Loucy (cell line): ENCODE measurements at regions not wholly inside any gene's neighbourhood (a gene's known extent, or its start where the extent isn't known, plus 50 kb on each side); places are given as distances from the start of the nearest gene placed in this dataset.

Experiments used
- H2AFZ ChIP-seq: fragments of 200-600 bp; sonication (generic); 2 replicates; pipeline ENCODE4 v1.6.0; 2016; ENCODE audit warnings: antibody characterized with exemption, mild to moderate bottlenecking, low read length, moderate library complexity
- H3F3A ChIP-seq: fragments of 200-600 bp; 2 replicates; pipeline ENCODE4 v1.6.0; 2016; ENCODE audit warnings: antibody characterized with exemption, low read depth, mild to moderate bottlenecking
- H3K27me3 ChIP-seq: fragments of 200-600 bp; sonication (generic); 2 replicates; pipeline ENCODE4 v1.6.1; 2014; ENCODE audit warnings: low read length, mild to moderate bottlenecking; ENCODE audit not compliant: insufficient read depth, poor library complexity, severe bottlenecking
- H3K36me3 ChIP-seq: fragments of 200-600 bp; sonication (generic); 2 replicates; pipeline ENCODE4 v1.6.1; 2016; ENCODE audit warnings: low read length; ENCODE audit not compliant: insufficient read depth
- H3K4me1 ChIP-seq: fragments of 200-600 bp; sonication (generic); 2 replicates; pipeline ENCODE4 v1.5.1; 2014; ENCODE audit warnings: low read length, mild to moderate bottlenecking; ENCODE audit not compliant: insufficient read depth, poor library complexity, severe bottlenecking
- H3K4me2 ChIP-seq: fragments of 200-600 bp; sonication (generic); 2 replicates; pipeline ENCODE4 v1.6.0; 2014; ENCODE audit warnings: antibody characterized with exemption, low read length, low read depth, mild to moderate bottlenecking; ENCODE audit not compliant: poor library complexity, severe bottlenecking
- H3K4me3 ChIP-seq: fragments of 200-600 bp; sonication (generic); 2 replicates; pipeline ENCODE4 v1.5.1; 2014; ENCODE audit warnings: low read length, mild to moderate bottlenecking, mixed read lengths; ENCODE audit not compliant: poor library complexity, severe bottlenecking
- H3K79me2 ChIP-seq: fragments of 200-600 bp; sonication (generic); 2 replicates; pipeline ENCODE4 v1.6.1; 2014; ENCODE audit warnings: low read length; ENCODE audit not compliant: insufficient read depth
- H3K9ac ChIP-seq: fragments of 200-600 bp; sonication (generic); 2 replicates; pipeline ENCODE4 v1.6.0; 2014; ENCODE audit warnings: mild to moderate bottlenecking, low read depth, low read length, moderate library complexity; ENCODE audit not compliant: poor library complexity, severe bottlenecking
- H3K9me2 ChIP-seq: fragments of 200-600 bp; sonication (generic); replicated peaks from 2 replicates; pipeline ENCODE4 v1.6.1; 2016; ENCODE audit warnings: low read depth, low read length, mixed read lengths
- H3K9me3 ChIP-seq: fragments of 200-600 bp; sonication (generic); 2 replicates; pipeline ENCODE4 v1.6.1; 2014; ENCODE audit warnings: mild to moderate bottlenecking, antibody characterized with exemption, low read length, low read depth; ENCODE audit not compliant: insufficient read depth
- H4K20me1 ChIP-seq: fragments of 200-600 bp; sonication (generic); 2 replicates; pipeline ENCODE4 v1.6.0; 2014; ENCODE audit warnings: antibody characterized with exemption, low read length, mild to moderate bottlenecking; ENCODE audit not compliant: insufficient read depth, poor library complexity, severe bottlenecking
- CTCF ChIP-seq: fragments of 200-600 bp; sonication (generic); conservative IDR thresholded peaks from 2 replicates; pipeline ENCODE4 v1.5.1; 2014; ENCODE audit warnings: mild to moderate bottlenecking, antibody characterized with exemption, low read length
- EZH2phosphoT487 ChIP-seq: fragments of 200-600 bp; IDR thresholded peaks from 2 replicates; pipeline ENCODE4 v1.6.1; 2018; ENCODE audit warnings: antibody characterized with exemption, mild to moderate bottlenecking, moderate library complexity, borderline replicate concordance

GRCh38 chr10:10438335-10439100, 579.2 kb upstream of the CELF2 start:
- no peaks in the 10 kb centered on the region for H4K20me1 ChIP-seq
- H3K9me3 ChIP-seq: no peaks in the 10 kb centered on the region
- H3K4me1 ChIP-seq: no peaks in the 10 kb centered on the region
- no peak overlapping the region for H3K4me3 ChIP-seq
- H2AFZ ChIP-seq: no peak overlapping the region
- no peaks in the 10 kb centered on the region for H3K9me2 ChIP-seq
- H3K36me3 ChIP-seq: no peaks in the 10 kb centered on the region
- H3K9ac ChIP-seq: no peak overlapping the region
- TF ChIP-seq CTCF (no peak), EZH2phosphoT487 (no peak)
- no peaks in the 10 kb centered on the region for H3F3A ChIP-seq
- no peaks in the 10 kb centered on the region for H3K27me3 ChIP-seq
- no peaks in the 10 kb centered on the region for H3K79me2 ChIP-seq
- no peak overlapping the region for H3K4me2 ChIP-seq

- Histone ChIP-seq H3K36me3 (no peaks in the 10 kb centered on the region), H3K9me2 (no peaks in the 10 kb centered on the region), H3K4me3 (no peak overlapping the region), H3K4me2 (no peak overlapping the region), H3F3A (no peaks in the 10 kb centered on the region), H3K27me3 (no peaks in the 10 kb centered on the region), H3K9ac (no peak overlapping the region), H3K79me2 (no peaks in the 10 kb centered on the region), H2AFZ (no peak overlapping the region), H3K9me3 (no peaks in the 10 kb centered on the region), H3K4me1 (no peaks in the 10 kb centered on the region), H4K20me1 (no peaks in the 10 kb centered on the region)
- TF ChIP-seq EZH2phosphoT487 (no peak), CTCF (no peak)
These were observed 560.8 kb upstream of the CELF2 start for GRCh38 chr10:10456856-10457255.

- no peaks in the 10 kb centered on the region for H3K4me1 ChIP-seq
- no peaks in the 10 kb centered on the region for H3K9me2 ChIP-seq
- H3K79me2 ChIP-seq: no peaks in the 10 kb centered on the region
- H3K36me3 ChIP-seq: no peaks in the 10 kb centered on the region
- H3K27me3 ChIP-seq: no peaks in the 10 kb centered on the region
- no peak overlapping the region for H3K9ac ChIP-seq
- H3K4me2 ChIP-seq: no peak overlapping the region
- TF ChIP-seq CTCF: no peak
- no peak for TF ChIP-seq EZH2phosphoT487
- no peak overlapping the region for H2AFZ ChIP-seq
- no peaks in the 10 kb centered on the region for H4K20me1 ChIP-seq
- H3F3A ChIP-seq: no peaks in the 10 kb centered on the region
- H3K4me3 ChIP-seq: no peak overlapping the region
- no peaks in the 10 kb centered on the region for H3K9me3 ChIP-seq
These were observed 557.2 kb upstream of the CELF2 start for GRCh38 chr10:10460451-10460850.
